GM12878 (cell line): ENCODE measurements at regions not wholly inside any gene's neighbourhood (a gene's known extent, or its start where the extent isn't known, plus 50 kb on each side); places are given as distances from the start of the nearest gene placed in this dataset.

Experiments
- ATAC-seq: fragments of 200-7000 bp; cut with Tn5 transposase; 3 replicates; pipeline ENCODE4 v1.9.1; 2020; ENCODE audit warnings: mild to moderate bottlenecking, moderate library complexity
- BruUV-seq: library from RNA; stranded (reverse); fragments of 400-500 nt; replicated peaks from 2 replicates; lab custom pipeline; 2021; lab: Mats Ljungman, UMichigan
- CTCF ChIA-PET: fragments of 300-600 bp; sonication (Branson Sonifier 250); formaldehyde crosslinking; extraction: SDS; loops from one replicate; lab custom pipeline; 2021; ENCODE audit warnings: inconsistent platforms; lab: Yijun Ruan, JAX
- POLR2A ChIA-PET: fragments of 350-600 bp; formaldehyde crosslinking; extraction: SDS; loops from one replicate; lab custom pipeline; 2021; ENCODE audit warnings: inconsistent platforms; lab: Charles Lee
- RAD21 ChIA-PET: fragments of 300-600 bp; sonication (Branson Sonifier 250); formaldehyde crosslinking; loops from one replicate; lab custom pipeline; 2023; ENCODE audit warnings: antibody characterized with exemption; ENCODE audit not compliant: unreplicated experiment; lab: Charles Lee
- SMC1A ChIA-PET: fragments of 300-600 bp; sonication (Branson Sonifier 250); formaldehyde crosslinking; loops from one replicate; lab custom pipeline; 2023; ENCODE audit not compliant: unreplicated experiment, uncharacterized antibody; lab: Charles Lee
- DNase-seq: peaks from one replicate; pipeline ENCODE4 v3.0.0-alpha.2; 2011; ENCODE audit warnings: low read depth, low spot score
- FAIRE-seq: peaks from 3 replicates; lab custom pipeline; 2011; peaks lifted over from hg19 to GRCh38; lab: Jason Lieb, UNC
- H2AFZ ChIP-seq: 2 replicates; pipeline ENCODE4 v1.6.0; 2011; ENCODE audit warnings: low read depth, low read length, control low read depth; ENCODE audit not compliant: control insufficient read depth
- H3K27ac ChIP-seq: 2 replicates; pipeline ENCODE4 v1.5.1; 2011; ENCODE audit warnings: control low read depth; ENCODE audit not compliant: control insufficient read depth, insufficient read depth
- H3K27me3 ChIP-seq, 2 experiments: replicated peaks in 1 of 2; 2 replicates each; pipeline versions ENCODE4 v1.6.0 to v1.6.1; 2011; ENCODE audit warnings: low read length in 1 of 2; ENCODE audit not compliant: control insufficient read depth in 2 of 2, insufficient read depth in 2 of 2
- H3K36me3 ChIP-seq, 2 experiments: 2 replicates each; pipeline ENCODE4 v1.5.1; 2011; ENCODE audit warnings: low read length in 1 of 2; ENCODE audit not compliant: control insufficient read depth in 2 of 2, insufficient read depth in 2 of 2
- H3K4me1 ChIP-seq: 2 replicates; pipeline ENCODE4 v1.6.1; 2011; ENCODE audit warnings: mild to moderate bottlenecking, low read length, moderate library complexity, mixed read lengths; ENCODE audit not compliant: control insufficient read depth, insufficient read depth
- H3K4me2 ChIP-seq: 2 replicates; pipeline ENCODE4 v1.6.0; 2011; ENCODE audit warnings: control low read depth; ENCODE audit not compliant: control insufficient read depth, insufficient read depth
- H3K4me3 ChIP-seq: fragments of 200-600 bp; sonication (generic); 2 replicates; pipeline ENCODE4 v1.5.1; 2016
- H3K79me2 ChIP-seq: 2 replicates; pipeline ENCODE4 v1.6.0; 2011; ENCODE audit warnings: low read length; ENCODE audit not compliant: control insufficient read depth, insufficient read depth
- H3K9ac ChIP-seq: 2 replicates; pipeline ENCODE4 v1.8.0; 2011; ENCODE audit warnings: low read length, control low read depth, mixed read lengths; ENCODE audit not compliant: control insufficient read depth, insufficient read depth
- H3K9me3 ChIP-seq: replicated peaks from 3 replicates; pipeline ENCODE4 v1.5.1; 2011; ENCODE audit warnings: mild to moderate bottlenecking, low read length; ENCODE audit not compliant: control insufficient read depth, insufficient read depth
- H4K20me1 ChIP-seq: 2 replicates; pipeline ENCODE4 v1.6.0; 2011; ENCODE audit not compliant: control insufficient read depth, insufficient read depth
- ATF2 ChIP-seq: IDR thresholded peaks from 2 replicates; pipeline ENCODE4 v1.6.1; 2012; ENCODE audit warnings: low read length, inconsistent platforms
- IRF4 ChIP-seq: IDR thresholded peaks from 2 replicates; pipeline ENCODE4 v1.6.1; 2011; ENCODE audit warnings: low read depth, low read length
- NR2F1 ChIP-seq: fragments of 450-650 bp; conservative IDR thresholded peaks from 2 replicates; pipeline ENCODE4 v1.6.1; 2017; ENCODE audit warnings: mild to moderate bottlenecking
- SPI1 ChIP-seq: IDR thresholded peaks from 2 replicates; pipeline ENCODE4 v1.6.1; 2011; ENCODE audit warnings: low read depth, mild to moderate bottlenecking, low read length, moderate library complexity, borderline replicate concordance; ENCODE audit not compliant: insufficient read depth
- ZNF24 ChIP-seq: fragments of 450-650 bp; IDR thresholded peaks from 2 replicates; pipeline ENCODE4 v1.6.1; 2017; ENCODE audit warnings: antibody characterized with exemption, mild to moderate bottlenecking
- WGBS: methylation state at CpG from one replicate; pipeline ENCODE4 v1.1.6; 2016; ENCODE audit warnings: low lambda C conversion rate; ENCODE audit not compliant: insufficient replicate concordance, insufficient coverage; ENCODE audit errors: missing lambda C conversion rate; 5-methylcytosine and 5-hydroxymethylcytosine counted together
- in situ Hi-C: fragments of 300-500 bp; cut with MboI; formaldehyde crosslinking; loops from 9 replicates; pipeline ENCODE4 v1.14.3; 2018; ENCODE audit warnings: mixed read lengths
- intact Hi-C: fragments of 100-400 bp; cut with micrococcal nuclease; formaldehyde crosslinking; loops from one replicate; pipeline ENCODE4 v1.14.2; 2022; ENCODE audit not compliant: unreplicated experiment

GRCh38 chr4:75306506-75306905 is 207.7 kb downstream of the RCHY1 start (continued):
- TF ChIP-seq NR2F1 (no peak), ATF2 (no peak), IRF4 (no peak)

GRCh38 chr4:75302648-75303047 is 211.6 kb downstream of the RCHY1 start:
- ChIA-PET POLR2A (no interaction called here), CTCF (no interaction called here), RAD21 (no interaction called here)
- no peak for ATAC-seq
- no peaks in the 10 kb centered on the region for H3K79me2 ChIP-seq
- in situ Hi-C loops (no loop called here), intact Hi-C loops (no loop called here)
- H3K4me1 ChIP-seq: no peaks in the 10 kb centered on the region
- H3K9ac ChIP-seq: no peak overlapping the region
- no peaks in the 10 kb centered on the region for H3K9me3 ChIP-seq
- H3K4me2 ChIP-seq: no peak overlapping the region
- H2AFZ ChIP-seq: no peak overlapping the region
- no peaks in the 10 kb centered on the region for H4K20me1 ChIP-seq
- H3K27ac ChIP-seq: no peak overlapping the region
- no TSS peak for BruUV-seq
- no peaks in the 10 kb centered on the region for H3K36me3 ChIP-seq
- WGBS: 28% methylated on average over 2 of the region's 2 CpGs
- no peaks in the 10 kb centered on the region for H3K27me3 ChIP-seq
- no peak for FAIRE-seq
- H3K4me3 ChIP-seq: no peak overlapping the region
- DNase-seq: no peak
- no peak for TF ChIP-seq ZNF24
- 0 out of 2 replicates have a peak, but pooled peaks have one; percentile 13 for TF ChIP-seq SPI1
- TF ChIP-seq, all 136 proteins: peak for 1
- SMC1A ChIA-PET: no interaction called here
